Breast epithelium (tissue), 4 donors: ENCODE measurements at regions not wholly inside any gene's neighbourhood (a gene's known extent, or its start where the extent isn't known, plus 50 kb on each side); places are given as distances from the start of the nearest gene placed in this dataset.

ENCODE experiments used
- DNase-seq, 2 donors: peaks; one replicate each; pipeline ENCODE4 v3.0.0-alpha.2; 2019; ENCODE audit warnings: low spot score in 2 of 2
- H3K27ac ChIP-seq, 2 donors: fragments of 200-600 bp; sonication (generic) in 1 of 2; one replicate each; pipeline ENCODE4 v1.5.1; 2016 to 2019; ENCODE audit warnings: mild to moderate bottlenecking in 1 of 2
- H3K27me3 ChIP-seq, 2 donors: fragments of 200-600 bp; sonication (generic) in 1 of 2; one replicate each; pipeline versions ENCODE4 v1.5.1 to v1.6.0; 2017 to 2019; ENCODE audit warnings: control low read depth in 1 of 2, mild to moderate bottlenecking in 1 of 2
- H3K36me3 ChIP-seq: fragments of 200-600 bp; one replicate; pipeline ENCODE4 v1.5.1; 2019
- H3K4me1 ChIP-seq, 2 donors: fragments of 200-600 bp; sonication (generic); one replicate each; pipeline ENCODE4 v1.5.1; 2016 to 2019; ENCODE audit warnings: control low read depth in 1 of 2
- H3K4me3 ChIP-seq, 3 donors: fragments of 200-600 bp; sonication (generic); 1 replicate in 2 of 3; 2 replicates in 1 of 3; pipeline ENCODE4 v1.5.1; 2016 to 2019; ENCODE audit warnings: mild to moderate bottlenecking in 3 of 3, moderate library complexity in 2 of 3
- H3K9me3 ChIP-seq, 2 donors: fragments of 200-600 bp; sonication (generic) in 1 of 2; one replicate each; pipeline ENCODE4 v1.5.1; 2016 to 2019; ENCODE audit warnings: control low read depth in 1 of 2
- POLR2A ChIP-seq: fragments of 450-650 bp; IDR thresholded peaks from one replicate; pipeline ENCODE4 v1.6.1; 2016; ENCODE audit warnings: antibody characterized with exemption, mild to moderate bottlenecking, moderate library complexity
- POLR2AphosphoS5 ChIP-seq, 3 donors: sonication (generic); formaldehyde crosslinking; IDR thresholded peaks; one replicate each; pipeline ENCODE4 v1.6.1; 2017; ENCODE audit warnings: antibody characterized with exemption in 3 of 3
- intact Hi-C: fragments of 100-400 bp; cut with DNase I; formaldehyde crosslinking; loops from one replicate; pipeline ENCODE4 v1.15.1; 2023; ENCODE audit warnings: low total_unique reads
- TF ChIP-seq, protein P1 (sequence below), 3 donors: fragments of 450-650 bp; IDR thresholded peaks; one replicate each; pipeline ENCODE4 v1.5.1; 2016 to 2017; ENCODE audit warnings: antibody characterized with exemption in 3 of 3, mild to moderate bottlenecking in 3 of 3, moderate library complexity in 3 of 3

DNA sequence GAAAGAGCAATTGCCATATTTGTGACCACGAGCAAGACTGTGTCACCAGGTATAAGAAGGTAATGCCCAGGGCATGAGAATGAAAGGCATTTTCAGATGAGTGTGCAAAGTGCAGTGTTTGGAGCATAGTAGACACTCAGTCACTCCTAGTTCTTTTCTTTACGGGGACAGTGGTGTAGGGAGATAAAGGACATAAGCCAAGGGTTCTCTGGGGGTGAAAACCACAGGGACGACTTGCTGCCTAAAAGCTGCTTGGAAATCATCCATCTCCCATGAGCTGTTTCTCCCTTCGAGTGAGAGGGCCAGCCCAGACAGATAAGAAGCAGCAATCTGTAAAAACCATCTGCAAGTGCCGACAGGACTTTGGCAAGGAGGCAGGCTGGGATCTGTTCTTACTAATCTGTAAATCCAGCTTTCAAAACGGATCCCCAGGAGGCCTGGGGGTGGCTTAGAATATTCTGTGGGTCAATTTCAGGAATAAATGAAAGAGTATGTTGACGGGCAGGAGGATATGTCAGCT is 221.6 kb downstream of the LPIN1 start:
- peaks cover 0 to 13% of the 10 kb centered on the region in 2 donors for H3K9me3 ChIP-seq
- H3K27me3 ChIP-seq = no peaks in the 10 kb centered on the region
- no peaks in the 10 kb centered on the region for H3K36me3 ChIP-seq
- TF ChIP-seq POLR2AphosphoS5 (IDR thresholded peaks at IDR 0.05) (no peak), POLR2A (no peak)
- TF ChIP-seq, protein P1, sequence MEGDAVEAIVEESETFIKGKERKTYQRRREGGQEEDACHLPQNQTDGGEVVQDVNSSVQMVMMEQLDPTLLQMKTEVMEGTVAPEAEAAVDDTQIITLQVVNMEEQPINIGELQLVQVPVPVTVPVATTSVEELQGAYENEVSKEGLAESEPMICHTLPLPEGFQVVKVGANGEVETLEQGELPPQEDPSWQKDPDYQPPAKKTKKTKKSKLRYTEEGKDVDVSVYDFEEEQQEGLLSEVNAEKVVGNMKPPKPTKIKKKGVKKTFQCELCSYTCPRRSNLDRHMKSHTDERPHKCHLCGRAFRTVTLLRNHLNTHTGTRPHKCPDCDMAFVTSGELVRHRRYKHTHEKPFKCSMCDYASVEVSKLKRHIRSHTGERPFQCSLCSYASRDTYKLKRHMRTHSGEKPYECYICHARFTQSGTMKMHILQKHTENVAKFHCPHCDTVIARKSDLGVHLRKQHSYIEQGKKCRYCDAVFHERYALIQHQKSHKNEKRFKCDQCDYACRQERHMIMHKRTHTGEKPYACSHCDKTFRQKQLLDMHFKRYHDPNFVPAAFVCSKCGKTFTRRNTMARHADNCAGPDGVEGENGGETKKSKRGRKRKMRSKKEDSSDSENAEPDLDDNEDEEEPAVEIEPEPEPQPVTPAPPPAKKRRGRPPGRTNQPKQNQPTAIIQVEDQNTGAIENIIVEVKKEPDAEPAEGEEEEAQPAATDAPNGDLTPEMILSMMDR (IDR thresholded peaks at IDR 0.05) = no peak
- no peak for DNase-seq
- H3K4me1 ChIP-seq = no peaks in the 10 kb centered on the region
- H3K27ac ChIP-seq = peak overlapping the region in 1 of 2 donors; percentile 30
- H3K4me3 ChIP-seq = no peak overlapping the region
- intact Hi-C loops = no loop called here

DNA sequence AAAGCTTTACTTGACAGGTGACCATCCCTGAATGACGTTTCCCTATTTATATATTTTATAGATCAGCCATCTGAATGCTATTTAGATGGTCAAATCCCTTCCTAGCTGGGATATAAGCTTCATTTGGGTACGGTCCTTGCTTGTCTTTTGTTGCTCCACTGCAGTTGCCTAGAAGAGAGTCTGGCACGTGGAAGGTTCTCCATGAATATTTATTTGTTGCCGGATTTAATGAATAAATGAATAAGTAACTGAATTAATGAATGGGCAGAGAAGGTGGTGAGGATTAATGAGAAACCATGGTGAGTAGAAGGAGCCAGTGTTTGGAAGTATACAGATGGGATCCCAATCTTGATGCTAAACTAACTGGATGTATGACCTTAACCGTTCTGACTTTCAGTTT is 222.1 kb downstream of the LPIN1 start:
- Histone ChIP-seq H3K4me1 (no peaks in the 10 kb centered on the region), H3K9me3 (peaks cover 0 to 18% of the 10 kb centered on the region in 2 donors), H3K27ac (peak overlapping the region in 1 of 2 donors; percentile 30), H3K27me3 (no peaks in the 10 kb centered on the region), H3K4me3 (no peak overlapping the region), H3K36me3 (no peaks in the 10 kb centered on the region)
- no peak for DNase-seq
- intact Hi-C loops = no loop called here
- TF ChIP-seq POLR2AphosphoS5 (IDR thresholded peaks at IDR 0.05) = no peak
- no peak for TF ChIP-seq POLR2A
- TF ChIP-seq, protein P1 (IDR thresholded peaks at IDR 0.05) = no peak

DNA sequence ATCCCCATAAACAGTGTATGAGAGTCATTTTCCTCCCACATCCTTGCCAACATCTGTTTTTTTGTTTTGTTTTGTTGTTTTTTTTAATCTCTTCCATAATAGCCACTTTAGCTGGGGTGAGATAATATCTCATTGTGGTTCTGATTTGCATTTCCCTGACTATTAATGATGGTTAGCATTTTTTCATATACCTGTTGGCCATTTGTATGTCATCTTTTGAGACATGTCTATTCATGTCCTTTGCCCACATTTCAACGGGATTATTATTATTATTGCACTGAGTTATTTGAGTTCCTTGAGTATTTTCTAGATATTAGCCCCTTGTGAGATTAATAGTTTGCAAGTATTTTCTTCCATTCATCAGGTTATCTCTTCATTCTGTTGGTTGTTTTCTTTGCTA is 223.3 kb downstream of the LPIN1 start:
- Histone ChIP-seq H3K9me3 (peaks cover 8 to 30% of the 10 kb centered on the region in 2 donors), H3K4me3 (no peak overlapping the region), H3K27ac (no peak overlapping the region), H3K4me1 (no peaks in the 10 kb centered on the region), H3K27me3 (no peaks in the 10 kb centered on the region), H3K36me3 (no peaks in the 10 kb centered on the region)
- DNase-seq = no peak
- intact Hi-C loops = no loop called here
- TF ChIP-seq, protein P1 (IDR thresholded peaks at IDR 0.05) = no peak
- TF ChIP-seq POLR2AphosphoS5 (IDR thresholded peaks at IDR 0.05) (no peak), POLR2A (no peak)

DNA sequence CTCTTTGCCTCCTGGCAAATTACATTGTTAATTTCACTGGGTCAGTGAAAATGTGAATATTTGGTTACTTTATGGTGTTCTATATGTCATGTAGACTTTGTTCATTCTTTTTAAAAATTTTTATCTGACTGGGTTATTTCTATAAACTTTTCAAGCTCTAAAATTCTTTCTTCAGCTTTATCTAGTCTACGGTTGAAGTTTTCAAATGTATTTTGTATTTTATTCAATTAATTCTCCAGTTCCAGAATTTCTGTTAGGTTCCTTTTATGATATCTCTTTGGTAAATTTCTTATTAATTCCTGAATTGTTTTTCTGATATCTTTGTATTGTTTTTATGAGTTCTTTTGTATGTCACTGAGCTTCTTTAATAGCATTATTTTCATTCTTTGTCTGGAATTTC is 228.1 kb downstream of the LPIN1 start:
- Histone ChIP-seq H3K27me3 (no peaks in the 10 kb centered on the region), H3K9me3 (peaks cover 15 to 38% of the 10 kb centered on the region in 2 donors), H3K4me3 (no peak overlapping the region), H3K27ac (no peak overlapping the region), H3K36me3 (no peaks in the 10 kb centered on the region), H3K4me1 (no peaks in the 10 kb centered on the region)
- DNase-seq = no peak
- intact Hi-C loops = no loop called here
- TF ChIP-seq POLR2A (no peak), POLR2AphosphoS5 (IDR thresholded peaks at IDR 0.05) (no peak)

DNA sequence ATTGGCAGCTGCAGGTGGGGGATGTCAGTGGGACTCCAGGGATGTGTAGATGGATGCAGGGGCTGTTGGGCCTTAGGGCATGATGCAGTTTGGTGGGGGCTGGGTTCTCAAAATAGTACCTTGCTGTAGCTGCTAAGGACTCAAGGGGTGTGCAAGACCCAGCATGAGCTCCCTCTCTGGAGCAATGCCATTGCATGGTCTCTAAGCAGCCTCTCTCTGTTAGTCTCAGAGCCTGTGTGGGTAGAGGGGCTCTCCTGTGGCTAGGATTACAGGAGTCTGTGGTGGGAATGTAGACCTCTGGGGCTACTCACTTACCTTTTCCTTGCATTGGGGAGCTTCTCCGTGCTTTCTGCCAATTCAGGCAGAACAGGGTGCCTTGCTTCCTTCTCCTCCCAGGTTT is 228.9 kb downstream of the LPIN1 start:
- TF ChIP-seq POLR2A (no peak), POLR2AphosphoS5 (IDR thresholded peaks at IDR 0.05) (no peak)
- TF ChIP-seq, protein P1 (IDR thresholded peaks at IDR 0.05) = no peak

DNA sequence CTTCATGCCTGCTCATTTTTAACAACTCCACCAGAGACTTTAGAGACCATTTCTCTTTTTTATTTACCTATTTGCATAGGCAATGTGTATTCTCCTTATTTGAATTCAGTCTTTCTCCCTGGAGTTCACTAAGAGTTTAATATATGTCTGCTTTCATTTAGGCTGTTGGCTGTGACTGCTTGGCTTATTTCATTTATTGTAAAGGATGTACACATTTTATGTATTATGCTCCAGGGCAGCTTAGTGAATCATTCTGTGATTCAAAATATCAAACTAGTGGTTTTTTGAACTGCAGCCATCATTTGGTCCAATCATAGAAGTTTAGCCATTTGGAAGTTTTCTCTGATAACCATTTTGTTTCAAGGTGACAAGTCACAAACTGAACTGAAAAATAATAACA is 229.6 kb downstream of the LPIN1 start:
- no peak for TF ChIP-seq POLR2AphosphoS5 (IDR thresholded peaks at IDR 0.05)
- no peak for TF ChIP-seq POLR2A
- TF ChIP-seq, protein P1 (IDR thresholded peaks at IDR 0.05) = no peak
- intact Hi-C loops = no loop called here
- no peaks in the 10 kb centered on the region for H3K4me1 ChIP-seq

More for the DNA sequence above, 228.9 kb downstream of the LPIN1 start:
- peaks cover 15 to 38% of the 10 kb centered on the region in 2 donors for H3K9me3 ChIP-seq
- no peak overlapping the region for H3K27ac ChIP-seq
- no peaks in the 10 kb centered on the region for H3K4me1 ChIP-seq
- no peaks in the 10 kb centered on the region for H3K27me3 ChIP-seq
- no peaks in the 10 kb centered on the region for H3K36me3 ChIP-seq
- intact Hi-C loops = no loop called here
- no peak for DNase-seq
- no peak overlapping the region for H3K4me3 ChIP-seq

More for the DNA sequence above, 229.6 kb downstream of the LPIN1 start:
- no peak for DNase-seq
- H3K27me3 ChIP-seq = no peaks in the 10 kb centered on the region
- H3K27ac ChIP-seq = no peak overlapping the region
- no peaks in the 10 kb centered on the region for H3K36me3 ChIP-seq
- no peak overlapping the region for H3K4me3 ChIP-seq
- H3K9me3 ChIP-seq = peaks cover 15 to 37% of the 10 kb centered on the region in 2 donors
